ENCODE measurements at regions not wholly inside any gene's neighbourhood (a gene's known extent, or its start where the extent isn't known, plus 50 kb on each side); places are given as distances from the start of the nearest gene placed in this dataset.
"Not testable (repeated sequence)": the region's sequence is repeated elsewhere in the genome, so short reads cannot be mapped to it uniquely, and the experiment has no call there.

- in situ Hi-C loops (cut with HindIII; ENCODE audit: low sequenced_read_pairs) = no loop called here
- TF ChIP-seq CTCF (IDR thresholded peaks at IDR 0.05; ENCODE audit: low read depth, low read length) = no peak
- DNase-seq (ENCODE audit: low read depth, low spot score) = no peak
- H3K4me3 ChIP-seq (ENCODE audit: low read depth, low read length) = no peak overlapping the region
These were observed 1259.9 kb downstream of the CDH12 start for GRCh38 chr5:21593261-21593660.

GRCh38 chr5:21581508-21581907, 1271.6 kb downstream of the CDH12 start:
- in situ Hi-C loops (cut with HindIII; ENCODE audit: low sequenced_read_pairs) = no loop called here
- DNase-seq (ENCODE audit: low read depth, low spot score) = no peak
- no peak for TF ChIP-seq CTCF (IDR thresholded peaks at IDR 0.05; ENCODE audit: low read depth, low read length)
- H3K4me3 ChIP-seq (ENCODE audit: low read depth, low read length) = no peak overlapping the region

- in situ Hi-C loops (cut with HindIII; ENCODE audit: low sequenced_read_pairs) = no loop called here
- no peak for TF ChIP-seq CTCF (IDR thresholded peaks at IDR 0.05; ENCODE audit: low read depth, low read length)
- H3K4me3 ChIP-seq (ENCODE audit: low read depth, low read length) = no peak overlapping the region
- no peak for DNase-seq (ENCODE audit: low read depth, low spot score)
These were observed 1278.2 kb downstream of the CDH12 start for GRCh38 chr5:21574961-21575360.

- TF ChIP-seq CTCF (IDR thresholded peaks at IDR 0.05; ENCODE audit: low read depth, low read length) = no peak
- no peak overlapping the region for H3K4me3 ChIP-seq (ENCODE audit: low read depth, low read length)
- in situ Hi-C loops (cut with HindIII; ENCODE audit: low sequenced_read_pairs) = no loop called here
- no peak for DNase-seq (ENCODE audit: low read depth, low spot score)
These were observed 1278.7 kb downstream of the CDH12 start for GRCh38 chr5:21574438-21574837.

GRCh38 chr5:21573416-21574314, 1279.5 kb downstream of the CDH12 start:
- H3K4me3 ChIP-seq (ENCODE audit: low read depth, low read length) = no peak overlapping the region
- no peak for DNase-seq (ENCODE audit: low read depth, low spot score)
- in situ Hi-C loops (cut with HindIII; ENCODE audit: low sequenced_read_pairs) = no loop called here
- TF ChIP-seq CTCF (IDR thresholded peaks at IDR 0.05; ENCODE audit: low read depth, low read length) = no peak

GRCh38 chr5:21571196-21571595, 1281.9 kb downstream of the CDH12 start:
- DNase-seq (ENCODE audit: low read depth, low spot score); H3K4me3 ChIP-seq (ENCODE audit: low read depth, low read length); in situ Hi-C loops (cut with HindIII; ENCODE audit: low sequenced_read_pairs): not testable (repeated sequence)

GRCh38 chr5:21559109-21559508, 1294.0 kb downstream of the CDH12 start:
- H3K4me3 ChIP-seq (ENCODE audit: low read depth, low read length); in situ Hi-C loops (cut with HindIII; ENCODE audit: low sequenced_read_pairs); DNase-seq (ENCODE audit: low read depth, low spot score): not testable (repeated sequence)

- DNase-seq (ENCODE audit: low read depth, low spot score); in situ Hi-C loops (cut with HindIII; ENCODE audit: low sequenced_read_pairs): not testable (repeated sequence)
These were observed 1300.9 kb downstream of the CDH12 start for GRCh38 chr5:21552263-21552662.

GRCh38 chr5:21550916-21551315, 1302.2 kb downstream of the CDH12 start:
- H3K4me3 ChIP-seq (ENCODE audit: low read depth, low read length); in situ Hi-C loops (cut with HindIII; ENCODE audit: low sequenced_read_pairs): not testable (repeated sequence)

More at GRCh38 chr5:21552263-21552662, 1300.9 kb downstream of the CDH12 start:
- H3K4me3 ChIP-seq (ENCODE audit: low read depth, low read length) = not testable (repeated sequence)

GRCh38 chr5:21547656-21548055, 1305.5 kb downstream of the CDH12 start:
- DNase-seq (ENCODE audit: low read depth, low spot score); H3K4me3 ChIP-seq (ENCODE audit: low read depth, low read length); in situ Hi-C loops (cut with HindIII; ENCODE audit: low sequenced_read_pairs): not testable (repeated sequence)

More at GRCh38 chr5:21550916-21551315, 1302.2 kb downstream of the CDH12 start:
- DNase-seq (ENCODE audit: low read depth, low spot score) = not testable (repeated sequence)

GRCh38 chr5:21535114-21535513, 1318.0 kb downstream of the CDH12 start:
- in situ Hi-C loops (cut with HindIII; ENCODE audit: low sequenced_read_pairs); H3K4me3 ChIP-seq (ENCODE audit: low read depth, low read length): not testable (repeated sequence)
- peak; percentile 25 for DNase-seq (ENCODE audit: low read depth, low spot score)

- in situ Hi-C loops (cut with HindIII; ENCODE audit: low sequenced_read_pairs); DNase-seq (ENCODE audit: low read depth, low spot score); H3K4me3 ChIP-seq (ENCODE audit: low read depth, low read length): not testable (repeated sequence)
These were observed 1332.0 kb downstream of the CDH12 start for GRCh38 chr5:21521157-21521556.
